K562 (cell line): ENCODE measurements at regions not wholly inside any gene's neighbourhood (a gene's known extent, or its start where the extent isn't known, plus 50 kb on each side); places are given as distances from the start of the nearest gene placed in this dataset.

ENCODE experiments used
- ATAC-seq: fragments of 200-7000 bp; cut with Tn5 transposase; 3 replicates; pipeline ENCODE4 v1.9.1; 2020; ENCODE audit warnings: moderate library complexity
- BruUV-seq: library from RNA; stranded (reverse); fragments of 400-500 nt; replicated peaks from 2 replicates; lab custom pipeline; 2021; lab: Mats Ljungman, UMichigan
- CTCF ChIA-PET: fragments of 300-600 bp; formaldehyde crosslinking; extraction: SDS; loops from one replicate; lab custom pipeline; 2021; ENCODE audit warnings: low intra/inter-chr PET ratio; lab: Yijun Ruan, JAX
- POLR2A ChIA-PET: fragments of 300-600, 350-650 bp; sonication (Branson Sonifier 250); formaldehyde crosslinking; extraction: SDS; loops from one replicate; lab custom pipeline; 2021; ENCODE audit warnings: antibody characterized with exemption, inconsistent platforms; lab: Yijun Ruan, JAX
- DNase-seq, 4 experiments: peaks; one replicate each; pipeline versions ENCODE4 v3.0.0 to v3.0.0-alpha.2; 2011 to 2018; ENCODE audit warnings: low spot score in 3 of 4, mixed read lengths in 3 of 4; ENCODE audit errors: extremely low read depth in 1 of 4
- FAIRE-seq: peaks from 2 replicates; lab custom pipeline; 2011; peaks lifted over from hg19 to GRCh38; lab: Jason Lieb, UNC
- H2AFZ ChIP-seq: 2 replicates; pipeline ENCODE4 v1.6.0; 2011; ENCODE audit warnings: low read depth, low read length, control low read depth, inconsistent platforms
- H3K27ac ChIP-seq: fragments of 200-600 bp; 3 replicates; pipeline ENCODE4 v1.8.0; 2011; ENCODE audit warnings: low read depth, mild to moderate bottlenecking, control low read depth, inconsistent platforms, low read length, moderate library complexity, mixed read lengths; ENCODE audit errors: extremely low read depth
- H3K27me3 ChIP-seq, 2 experiments: fragments of 300-600 bp in 1 of 2; 2 replicates in 1 of 2; 3 replicates in 1 of 2; pipeline versions ENCODE4 v1.6.0 to v1.8.0; 2011; ENCODE audit warnings: inconsistent platforms in 2 of 2, low read length in 2 of 2, mild to moderate bottlenecking in 1 of 2, mixed read lengths in 1 of 2, moderate library complexity in 1 of 2; ENCODE audit not compliant: control insufficient read depth in 2 of 2, insufficient read depth in 2 of 2
- H3K36me3 ChIP-seq: fragments of 300-600 bp; 3 replicates; pipeline ENCODE4 v1.8.0; 2011; ENCODE audit warnings: mild to moderate bottlenecking, low read length, inconsistent platforms; ENCODE audit not compliant: control insufficient read depth, insufficient read depth
- H3K4me1 ChIP-seq, 2 experiments: fragments of 200-600 bp in 1 of 2; replicated peaks in 1 of 2; 2 replicates in 1 of 2; 3 replicates in 1 of 2; pipeline versions ENCODE4 v1.5.1 to v1.8.0; 2011; ENCODE audit warnings: inconsistent platforms in 2 of 2, low read length in 2 of 2, mild to moderate bottlenecking in 1 of 2, mixed read lengths in 1 of 2, moderate library complexity in 1 of 2; ENCODE audit not compliant: control insufficient read depth in 2 of 2, insufficient read depth in 2 of 2
- H3K4me2 ChIP-seq: 2 replicates; pipeline ENCODE4 v1.6.1; 2011; ENCODE audit warnings: low read length, control low read depth, inconsistent platforms, mixed read lengths; ENCODE audit not compliant: insufficient read depth
- H3K4me3 ChIP-seq: fragments of 200-600 bp; sonication (generic), shearing (Covaris generic); 2 replicates; pipeline ENCODE4 v1.5.1; 2016; ENCODE audit warnings: control low read depth, inconsistent platforms
- H3K79me2 ChIP-seq: fragments of 200-600 bp; 3 replicates; pipeline ENCODE4 v1.8.0; 2011; ENCODE audit warnings: low read length, inconsistent platforms; ENCODE audit not compliant: control insufficient read depth, insufficient read depth
- H3K9ac ChIP-seq, 2 experiments: 2 replicates each; pipeline versions ENCODE4 v1.6.0 to v1.6.1; 2011; ENCODE audit warnings: low read depth in 2 of 2, low read length in 2 of 2, control low read depth in 1 of 2, inconsistent platforms in 1 of 2, mild to moderate bottlenecking in 1 of 2, mixed read lengths in 1 of 2; ENCODE audit not compliant: insufficient read depth in 1 of 2
- H3K9me1 ChIP-seq: one replicate; pipeline ENCODE4 v1.6.0; 2011; ENCODE audit warnings: inconsistent platforms, mild to moderate bottlenecking, low read length, moderate library complexity; ENCODE audit not compliant: control insufficient read depth, insufficient read depth
- H3K9me3 ChIP-seq: replicated peaks from 2 replicates; pipeline ENCODE4 v1.5.1; 2011; ENCODE audit warnings: low read depth, low read length, inconsistent platforms; ENCODE audit not compliant: control insufficient read depth, insufficient read depth
- H4K20me1 ChIP-seq: replicated peaks from 2 replicates; pipeline ENCODE4 v1.6.1; 2011; ENCODE audit warnings: low read length, inconsistent platforms, mixed read lengths; ENCODE audit not compliant: control insufficient read depth, insufficient read depth
- ATF6 ChIP-seq: sonication (generic); formaldehyde crosslinking; IDR thresholded peaks from 2 replicates; pipeline ENCODE4 v1.4.0; 2020; ENCODE audit warnings: mild to moderate bottlenecking, missing genetic modification reagents
- GABPB1 ChIP-seq: sonication (generic); formaldehyde crosslinking; IDR thresholded peaks from 2 replicates; pipeline ENCODE4 v1.8.0; 2022; ENCODE audit warnings: mild to moderate bottlenecking, missing genetic modification reagents
- MAFG ChIP-seq: fragments of 450-650 bp; conservative IDR thresholded peaks from 2 replicates; pipeline ENCODE4 v1.6.1; 2016; ENCODE audit warnings: missing genetic modification characterization, missing compliant biosample characterization
- MNT ChIP-seq, 2 experiments: fragments of 450-650 bp; conservative IDR thresholded peaks; 2 replicates each; pipeline ENCODE4 v1.6.1; 2017; ENCODE audit warnings: mild to moderate bottlenecking in 2 of 2, moderate library complexity in 2 of 2
- NFIX ChIP-seq: fragments of 250-450 bp; sonication (Bioruptor Pico); IDR thresholded peaks from 2 replicates; pipeline ENCODE4 v1.4.0; 2020; ENCODE audit warnings: low read depth, mild to moderate bottlenecking, moderate library complexity
- RBM15 ChIP-seq: fragments of 200-400 bp; formaldehyde crosslinking; IDR thresholded peaks from 2 replicates; pipeline ENCODE4 v1.6.1; 2018; ENCODE audit warnings: mild to moderate bottlenecking, low read length, moderate library complexity; ENCODE audit not compliant: insufficient read depth
- USF2 ChIP-seq: sonication (generic); formaldehyde crosslinking; IDR thresholded peaks from 2 replicates; pipeline ENCODE4 v1.5.0; 2020; ENCODE audit warnings: missing genetic modification reagents
- WGBS: fragments of 100-300 bp; shearing (Covaris generic); methylation state at CpG from one replicate; pipeline ENCODE4 v1.1.6; 2016; ENCODE audit warnings: low coverage, mixed read lengths; ENCODE audit not compliant: insufficient coverage; ENCODE audit errors: missing lambda C conversion rate; 5-methylcytosine and 5-hydroxymethylcytosine counted together
- in situ Hi-C: fragments of 300-500 bp; cut with MboI; formaldehyde crosslinking; loops from 4 replicates; pipeline ENCODE4 v1.15.0; 2018; ENCODE audit warnings: inconsistent platforms, mixed read lengths
- intact Hi-C: fragments of 100-400 bp; cut with micrococcal nuclease; formaldehyde crosslinking; loops from 2 replicates; pipeline ENCODE4 v1.14.2; 2022

- no peak for TF ChIP-seq MAFG (tag)
- TF ChIP-seq RBM15 = no peak
- TF ChIP-seq ATF6 (CRISPR knock-in tag) = no peak
These were observed 130.8 kb upstream of the MAP1B start (continued) for GRCh38 chr5:71976449-71976848.

GRCh38 chr5:71977311-71977710 is 130.0 kb upstream of the MAP1B start:
- WGBS = 0% methylated on average over 2 of the region's 2 CpGs
- CTCF ChIA-PET = no interaction called here

More at GRCh38 chr5:71977311-71977710, 130.0 kb upstream of the MAP1B start:
- Histone ChIP-seq H3K36me3 (no peaks in the 10 kb centered on the region), H3K4me2 (no peak overlapping the region), H3K4me3 (no peak overlapping the region), H3K4me1 (no peaks in the 10 kb centered on the region), H3K9ac (no peak overlapping the region), H3K9me1 (no peaks in the 10 kb centered on the region), H3K79me2 (no peaks in the 10 kb centered on the region), H3K27ac (no peak overlapping the region), H4K20me1 (no peaks in the 10 kb centered on the region), H2AFZ (no peak overlapping the region), H3K27me3 (no peaks in the 10 kb centered on the region), H3K9me3 (no peaks in the 10 kb centered on the region)
- in situ Hi-C loops (no loop called here), intact Hi-C loops (no loop called here)
- BruUV-seq = no TSS peak
- FAIRE-seq (no peak), DNase-seq (no peak), ATAC-seq (no peak)
- TF ChIP-seq USF2 = no peak
- no peak for TF ChIP-seq NFIX (CRISPR knock-in tag)
- no peak for TF ChIP-seq MNT (conservative IDR thresholded peaks at IDR 0.05)
- TF ChIP-seq GABPB1 (CRISPR knock-in tag) = no peak
- POLR2A ChIA-PET = no interaction called here
